Right lobe of liver (tissue), 4 donors: ENCODE measurements at regions not wholly inside any gene's neighbourhood (a gene's known extent, or its start where the extent isn't known, plus 50 kb on each side); places are given as distances from the start of the nearest gene placed in this dataset.

Source experiments
- CTCF ChIP-seq, 4 donors: fragments of 200-600 bp in 3 of 4; fragments of 450-650 bp in 1 of 4; IDR thresholded peaks; one replicate each; pipeline versions ENCODE4 v1.5.1 to v1.8.0; 2016 to 2022; ENCODE audit warnings: antibody characterized with exemption in 4 of 4, mild to moderate bottlenecking in 2 of 4
- POLR2A ChIP-seq: fragments of 450-650 bp; IDR thresholded peaks from one replicate; pipeline ENCODE4 v1.6.1; 2017; ENCODE audit warnings: antibody characterized with exemption, mild to moderate bottlenecking
- donor health status: DM: no; HTN: no; CAD: no.
- donor health status: DM: no; HTN: no; CAD: no.
- donor health status: DM: no; HTN: yes; CAD: no.

- TF ChIP-seq POLR2A (no peak), CTCF (IDR thresholded peaks at IDR 0.05) (no peak)
These were observed 69.2 kb upstream of the GOLGA8B start for GRCh38 chr15:34652726-34653033.
